H9 (cell line): ENCODE measurements at regions not wholly inside any gene's neighbourhood (a gene's known extent, or its start where the extent isn't known, plus 50 kb on each side); places are given as distances from the start of the nearest gene placed in this dataset.

Source experiments
- DNase-seq: peaks from one replicate; pipeline ENCODE4 v3.0.0-alpha.2; 2017
- H2AFZ ChIP-seq: one replicate; pipeline ENCODE4 v1.6.1; 2013; ENCODE audit warnings: mild to moderate bottlenecking, low read length, control low read depth, moderate library complexity
- H2AK5ac ChIP-seq: 2 replicates; pipeline ENCODE4 v1.6.1; 2013; ENCODE audit warnings: low read length, control low read depth, mixed read lengths; ENCODE audit not compliant: insufficient read length
- H2BK120ac ChIP-seq: one replicate; pipeline ENCODE4 v1.6.1; 2013; ENCODE audit warnings: low read depth, mild to moderate bottlenecking, low read length, control low read depth, inconsistent platforms; ENCODE audit not compliant: poor library complexity, severe bottlenecking
- H2BK12ac ChIP-seq: 2 replicates; pipeline ENCODE4 v1.6.1; 2013; ENCODE audit warnings: low read length, control low read depth, mixed read lengths, low read depth; ENCODE audit not compliant: insufficient read length
- H2BK15ac ChIP-seq: 2 replicates; pipeline ENCODE4 v1.6.1; 2013; ENCODE audit warnings: low read depth, low read length, control low read depth
- H2BK20ac ChIP-seq: one replicate; pipeline ENCODE4 v1.6.1; 2013; ENCODE audit warnings: low read depth, mild to moderate bottlenecking, low read length, control low read depth, inconsistent platforms; ENCODE audit not compliant: poor library complexity, severe bottlenecking
- H2BK5ac ChIP-seq: 2 replicates; pipeline ENCODE4 v1.6.1; 2013; ENCODE audit warnings: low read length, control low read depth, mixed read lengths; ENCODE audit not compliant: insufficient read length
- H3K14ac ChIP-seq: 2 replicates; pipeline ENCODE4 v1.6.1; 2013; ENCODE audit warnings: low read length, control low read depth; ENCODE audit not compliant: insufficient read depth
- H3K18ac ChIP-seq: 2 replicates; pipeline ENCODE4 v1.6.1; 2013; ENCODE audit warnings: low read depth, mild to moderate bottlenecking, mixed read lengths, low read length, control low read depth; ENCODE audit not compliant: insufficient read length
- H3K23ac ChIP-seq: 2 replicates; pipeline ENCODE4 v1.6.1; 2013; ENCODE audit warnings: low read length, control low read depth, mixed read lengths, low read depth; ENCODE audit not compliant: insufficient read length
- H3K23me2 ChIP-seq: 2 replicates; pipeline ENCODE4 v1.6.1; 2013; ENCODE audit warnings: low read depth, mild to moderate bottlenecking, mixed read lengths, low read length, control low read depth; ENCODE audit not compliant: insufficient read length, poor library complexity, severe bottlenecking
- H3K27ac ChIP-seq: 2 replicates; pipeline ENCODE4 v1.5.1; 2013; ENCODE audit warnings: low read length, control low read depth, mixed read lengths, low read depth; ENCODE audit not compliant: insufficient read length
- H3K27me3 ChIP-seq: 2 replicates; pipeline ENCODE4 v1.6.1; 2013; ENCODE audit warnings: low read length, control low read depth, inconsistent platforms; ENCODE audit not compliant: insufficient read depth
- H3K4ac ChIP-seq: 2 replicates; pipeline ENCODE4 v1.6.1; 2013; ENCODE audit warnings: low read depth, mild to moderate bottlenecking, control low read depth, inconsistent platforms, low read length, moderate library complexity
- H3K4me1 ChIP-seq: 2 replicates; pipeline ENCODE4 v1.6.1; 2013; ENCODE audit warnings: low read length, control low read depth, inconsistent platforms; ENCODE audit not compliant: insufficient read depth
- H3K4me2 ChIP-seq: 2 replicates; pipeline ENCODE4 v1.6.1; 2013; ENCODE audit warnings: low read length, control low read depth, mixed read lengths; ENCODE audit not compliant: insufficient read length, insufficient read depth
- H3K56ac ChIP-seq: 2 replicates; pipeline ENCODE4 v1.6.1; 2013; ENCODE audit warnings: low read depth, mild to moderate bottlenecking, mixed read lengths, low read length, control low read depth; ENCODE audit not compliant: insufficient read length
- H3K79me1 ChIP-seq: 2 replicates; pipeline ENCODE4 v1.6.1; 2013; ENCODE audit warnings: low read depth, mild to moderate bottlenecking, moderate library complexity, low read length, control low read depth, inconsistent platforms; ENCODE audit not compliant: insufficient read depth, poor library complexity, severe bottlenecking
- H3K79me2 ChIP-seq: 2 replicates; pipeline ENCODE4 v1.6.1; 2013; ENCODE audit warnings: low read length, control low read depth, inconsistent platforms; ENCODE audit not compliant: insufficient read depth
- H3K9ac ChIP-seq: 2 replicates; pipeline ENCODE4 v1.6.1; 2013; ENCODE audit warnings: low read length, control low read depth, mixed read lengths; ENCODE audit not compliant: insufficient read length; ENCODE audit errors: extremely low read depth
- H3K9me3 ChIP-seq: one replicate; pipeline ENCODE4 v1.6.1; 2013; ENCODE audit warnings: low read depth, low read length, inconsistent platforms; ENCODE audit not compliant: control insufficient read depth
- H3T11ph ChIP-seq: one replicate; pipeline ENCODE4 v1.6.1; 2013; ENCODE audit warnings: mild to moderate bottlenecking, low read length, control low read depth, inconsistent platforms
- H4K20me1 ChIP-seq: one replicate; pipeline ENCODE4 v1.6.1; 2013; ENCODE audit not compliant: control insufficient read depth, insufficient read length, insufficient read depth
- H4K5ac ChIP-seq: 2 replicates; pipeline ENCODE4 v1.6.1; 2013; ENCODE audit warnings: low read depth, mild to moderate bottlenecking, mixed read lengths, low read length, control low read depth; ENCODE audit not compliant: insufficient read length
- H4K8ac ChIP-seq: replicated peaks from 2 replicates; pipeline ENCODE4 v1.6.1; 2013; ENCODE audit warnings: low read length, control low read depth, mixed read lengths, low read depth; ENCODE audit not compliant: insufficient read length
- H4K91ac ChIP-seq: 2 replicates; pipeline ENCODE4 v1.6.1; 2013; ENCODE audit warnings: low read depth, mild to moderate bottlenecking, moderate library complexity, mixed read lengths, low read length, control low read depth; ENCODE audit not compliant: insufficient read length
- H3K27ac Mint-ChIP-seq, 3 experiments: 2 replicates in 2 of 3; 3 replicates in 1 of 3; pipeline ENCODE4 v1.8.0; 2020 to 2021; ENCODE audit warnings: mixed read lengths in 3 of 3, mild to moderate bottlenecking in 1 of 3, moderate library complexity in 1 of 3
- H3K27me3 Mint-ChIP-seq: 2 replicates; pipeline ENCODE4 v1.8.0; 2021; ENCODE audit warnings: low read depth, mild to moderate bottlenecking, moderate library complexity, mixed read lengths
- H3K36me3 Mint-ChIP-seq, 3 experiments: 2 replicates in 2 of 3; 3 replicates in 1 of 3; pipeline ENCODE4 v1.8.0; 2020 to 2021; ENCODE audit warnings: low read depth in 3 of 3, mixed read lengths in 3 of 3; ENCODE audit not compliant: insufficient read depth in 1 of 3
- H3K4me1 Mint-ChIP-seq, 2 experiments: 2 replicates each; pipeline ENCODE4 v1.8.0; 2020; ENCODE audit warnings: mixed read lengths in 2 of 2
- H3K4me3 Mint-ChIP-seq, 2 experiments: 2 replicates in 1 of 2; 3 replicates in 1 of 2; pipeline ENCODE4 v1.8.0; 2020 to 2021; ENCODE audit warnings: mild to moderate bottlenecking in 2 of 2, mixed read lengths in 2 of 2, moderate library complexity in 1 of 2
- H3K9me3 Mint-ChIP-seq, 2 experiments: 2 replicates in 1 of 2; 3 replicates in 1 of 2; pipeline ENCODE4 v1.8.0; 2020; ENCODE audit warnings: mild to moderate bottlenecking in 2 of 2, mixed read lengths in 2 of 2, moderate library complexity in 1 of 2
- CTCF ChIP-seq: fragments of 200-600 bp; sonication (generic); conservative IDR thresholded peaks from 3 replicates; pipeline ENCODE4 v1.8.0; 2021; ENCODE audit warnings: antibody characterized with exemption, mild to moderate bottlenecking
- WGBS: extraction: QIAGEN DNeasy Blood & Tissue Kit; methylation state at CpG from one replicate; pipeline ENCODE4 v1.1.7; 2013; ENCODE audit warnings: missing lambda C conversion rate, low lambda C conversion rate, mixed read lengths; ENCODE audit not compliant: insufficient read length; ENCODE audit errors: extremely low coverage; 5-methylcytosine and 5-hydroxymethylcytosine counted together

GRCh38 chrX:107547621-107548020 lies 80.7 kb upstream of the PRPS1 start:
- H3K27me3 ChIP-seq, result no peaks in the 10 kb centered on the region
- H3K79me1 ChIP-seq, result no peaks in the 10 kb centered on the region
- H4K8ac ChIP-seq, result no peak overlapping the region
- H3K4me2 ChIP-seq, result no peak overlapping the region
- no peak overlapping the region for H3K18ac ChIP-seq
- H2BK15ac ChIP-seq, result no peak overlapping the region
- H3K4me1 ChIP-seq, result no peaks in the 10 kb centered on the region; the same call in 1 of the 2 replicates
- H3K9me3 ChIP-seq, result no peaks in the 10 kb centered on the region
- no peak overlapping the region for H3K23ac ChIP-seq
- H3T11ph ChIP-seq, result no peak overlapping the region
- Mint-ChIP-seq H3K9me3 (peaks cover 0 to 35% of the 10 kb centered on the region in 2 experiments; a peak in 2 of 5 replicates), H3K4me3 (no peak overlapping the region; a peak in 1 of 5 replicates), H3K36me3 (peaks cover 0 to 2% (median 0%) of the 10 kb centered on the region in 3 experiments; a peak in 3 of 7 replicates), H3K27ac (no peak overlapping the region; a peak in 1 of 7 replicates), H3K4me1 (peaks cover 4 to 5% of the 10 kb centered on the region in 2 experiments; a peak in 3 of 4 replicates), H3K27me3 (peaks cover 8% of the 10 kb centered on the region; the same call in 1 of the 2 replicates)
- no peak overlapping the region for H3K9ac ChIP-seq
- H3K4ac ChIP-seq, result no peak overlapping the region
- DNase-seq, result no peak
- H2BK20ac ChIP-seq, result no peak overlapping the region
- no CpG with 5 or more reads among the region's 7 CpGs for WGBS
- no peak overlapping the region for H2BK5ac ChIP-seq
- no peak for TF ChIP-seq CTCF
- H2BK120ac ChIP-seq, result no peak overlapping the region
- H4K20me1 ChIP-seq, result no peaks in the 10 kb centered on the region
- no peak overlapping the region for H3K56ac ChIP-seq
- no peak overlapping the region for H4K5ac ChIP-seq
- H2BK12ac ChIP-seq, result no peak overlapping the region
- H2AK5ac ChIP-seq, result no peak overlapping the region
- H3K27ac ChIP-seq, result no peak overlapping the region
- H3K79me2 ChIP-seq, result no peaks in the 10 kb centered on the region
- no peak overlapping the region for H3K14ac ChIP-seq
- no peak overlapping the region for H2AFZ ChIP-seq
- no peaks in the 10 kb centered on the region for H3K23me2 ChIP-seq
- H4K91ac ChIP-seq, result no peak overlapping the region
